ENCODE measurements at regions not wholly inside any gene's neighbourhood (a gene's known extent, or its start where the extent isn't known, plus 50 kb on each side); places are given as distances from the start of the nearest gene placed in this dataset.

DNA sequence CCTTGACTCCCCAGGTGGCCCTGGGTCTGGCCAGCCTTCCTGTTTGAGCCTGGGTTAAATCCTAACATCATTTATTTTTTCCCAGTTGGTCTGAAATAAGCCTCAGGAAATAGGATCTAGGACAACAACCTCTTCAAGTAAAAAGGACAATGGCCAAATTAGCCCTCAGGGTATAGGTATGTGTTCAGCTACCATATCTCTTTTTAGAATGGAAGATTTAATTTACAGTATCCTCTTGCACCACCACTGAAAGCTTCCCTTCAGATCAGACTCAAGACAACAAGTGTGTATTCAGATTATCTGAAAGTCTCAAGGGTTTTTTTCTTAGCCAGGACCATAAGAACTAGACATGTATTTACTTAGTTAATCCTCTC lies 61.6 kb upstream of the CXCR4 start:
- DNase-seq (ENCODE audit: extremely low read depth in 1 of 4, low spot score in 3 of 4) = no peak
- Histone ChIP-seq H3K79me2 (ENCODE audit: control insufficient read depth, insufficient read depth, low read length) (no peaks in the 10 kb centered on the region), H3K4me3 (no peak overlapping the region), H3K9ac (ENCODE audit: insufficient read depth in 1 of 2, low read depth in 2 of 2, low read length in 2 of 2) (no peak overlapping the region), H2AFZ (ENCODE audit: low read depth, low read length) (no peak overlapping the region), H3K4me1 (replicated peaks in 1 of 2; ENCODE audit: control insufficient read depth in 2 of 2, insufficient read depth in 2 of 2, low read length in 2 of 2) (no peaks in the 10 kb centered on the region), H3K9me3 (replicated peaks; ENCODE audit: control insufficient read depth, insufficient read depth, low read depth, low read length) (no peaks in the 10 kb centered on the region), H3K27me3 (ENCODE audit: control insufficient read depth in 2 of 2, insufficient read depth in 2 of 2, low read length in 2 of 2) (no peaks in the 10 kb centered on the region), H4K20me1 (replicated peaks; ENCODE audit: control insufficient read depth, insufficient read depth, low read length) (no peaks in the 10 kb centered on the region), H3K27ac (ENCODE audit: extremely low read depth, low read depth, low read length) (no peak overlapping the region), H3K4me2 (ENCODE audit: insufficient read depth, low read length) (no peak overlapping the region), H3K36me3 (ENCODE audit: control insufficient read depth, insufficient read depth, low read length) (no peaks in the 10 kb centered on the region), H3K9me1 (ENCODE audit: control insufficient read depth, insufficient read depth, low read length) (no peaks in the 10 kb centered on the region)
- no TSS peak for BruUV-seq (replicated peaks)
- ATAC-seq = no peak
- CTCF ChIA-PET (ENCODE audit: low intra/inter-chr PET ratio) = no interaction called here
- POLR2A ChIA-PET = no interaction called here
- TF ChIP-seq TARDBP (IDR thresholded peaks at IDR 0.05) (no peak), FOXK2 (conservative IDR thresholded peaks at IDR 0.05 in 1 of 2, IDR thresholded peaks at IDR 0.05 in 1 of 2; ENCODE audit: low read depth in 2 of 2) (no peak), RBM17 (IDR thresholded peaks at IDR 0.05; ENCODE audit: borderline replicate concordance, low read depth, low read length) (no peak), ETS2 (tag; IDR thresholded peaks at IDR 0.05; ENCODE audit: borderline replicate concordance, poor library complexity, severe bottlenecking) (no peak), JUND (IDR thresholded peaks at IDR 0.05; ENCODE audit: borderline replicate concordance, low read depth, low read length) (no peak), JUND (tag; IDR thresholded peaks at IDR 0.05; ENCODE audit: borderline replicate concordance, low read depth, low read length) (no peak), ZNF431 (CRISPR knock-in tag; IDR thresholded peaks at IDR 0.05) (no peak)
- TF ChIP-seq, protein P1, sequence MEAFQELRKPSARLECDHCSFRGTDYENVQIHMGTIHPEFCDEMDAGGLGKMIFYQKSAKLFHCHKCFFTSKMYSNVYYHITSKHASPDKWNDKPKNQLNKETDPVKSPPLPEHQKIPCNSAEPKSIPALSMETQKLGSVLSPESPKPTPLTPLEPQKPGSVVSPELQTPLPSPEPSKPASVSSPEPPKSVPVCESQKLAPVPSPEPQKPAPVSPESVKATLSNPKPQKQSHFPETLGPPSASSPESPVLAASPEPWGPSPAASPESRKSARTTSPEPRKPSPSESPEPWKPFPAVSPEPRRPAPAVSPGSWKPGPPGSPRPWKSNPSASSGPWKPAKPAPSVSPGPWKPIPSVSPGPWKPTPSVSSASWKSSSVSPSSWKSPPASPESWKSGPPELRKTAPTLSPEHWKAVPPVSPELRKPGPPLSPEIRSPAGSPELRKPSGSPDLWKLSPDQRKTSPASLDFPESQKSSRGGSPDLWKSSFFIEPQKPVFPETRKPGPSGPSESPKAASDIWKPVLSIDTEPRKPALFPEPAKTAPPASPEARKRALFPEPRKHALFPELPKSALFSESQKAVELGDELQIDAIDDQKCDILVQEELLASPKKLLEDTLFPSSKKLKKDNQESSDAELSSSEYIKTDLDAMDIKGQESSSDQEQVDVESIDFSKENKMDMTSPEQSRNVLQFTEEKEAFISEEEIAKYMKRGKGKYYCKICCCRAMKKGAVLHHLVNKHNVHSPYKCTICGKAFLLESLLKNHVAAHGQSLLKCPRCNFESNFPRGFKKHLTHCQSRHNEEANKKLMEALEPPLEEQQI (IDR thresholded peaks at IDR 0.05) = no peak
- TF ChIP-seq, protein P2, sequence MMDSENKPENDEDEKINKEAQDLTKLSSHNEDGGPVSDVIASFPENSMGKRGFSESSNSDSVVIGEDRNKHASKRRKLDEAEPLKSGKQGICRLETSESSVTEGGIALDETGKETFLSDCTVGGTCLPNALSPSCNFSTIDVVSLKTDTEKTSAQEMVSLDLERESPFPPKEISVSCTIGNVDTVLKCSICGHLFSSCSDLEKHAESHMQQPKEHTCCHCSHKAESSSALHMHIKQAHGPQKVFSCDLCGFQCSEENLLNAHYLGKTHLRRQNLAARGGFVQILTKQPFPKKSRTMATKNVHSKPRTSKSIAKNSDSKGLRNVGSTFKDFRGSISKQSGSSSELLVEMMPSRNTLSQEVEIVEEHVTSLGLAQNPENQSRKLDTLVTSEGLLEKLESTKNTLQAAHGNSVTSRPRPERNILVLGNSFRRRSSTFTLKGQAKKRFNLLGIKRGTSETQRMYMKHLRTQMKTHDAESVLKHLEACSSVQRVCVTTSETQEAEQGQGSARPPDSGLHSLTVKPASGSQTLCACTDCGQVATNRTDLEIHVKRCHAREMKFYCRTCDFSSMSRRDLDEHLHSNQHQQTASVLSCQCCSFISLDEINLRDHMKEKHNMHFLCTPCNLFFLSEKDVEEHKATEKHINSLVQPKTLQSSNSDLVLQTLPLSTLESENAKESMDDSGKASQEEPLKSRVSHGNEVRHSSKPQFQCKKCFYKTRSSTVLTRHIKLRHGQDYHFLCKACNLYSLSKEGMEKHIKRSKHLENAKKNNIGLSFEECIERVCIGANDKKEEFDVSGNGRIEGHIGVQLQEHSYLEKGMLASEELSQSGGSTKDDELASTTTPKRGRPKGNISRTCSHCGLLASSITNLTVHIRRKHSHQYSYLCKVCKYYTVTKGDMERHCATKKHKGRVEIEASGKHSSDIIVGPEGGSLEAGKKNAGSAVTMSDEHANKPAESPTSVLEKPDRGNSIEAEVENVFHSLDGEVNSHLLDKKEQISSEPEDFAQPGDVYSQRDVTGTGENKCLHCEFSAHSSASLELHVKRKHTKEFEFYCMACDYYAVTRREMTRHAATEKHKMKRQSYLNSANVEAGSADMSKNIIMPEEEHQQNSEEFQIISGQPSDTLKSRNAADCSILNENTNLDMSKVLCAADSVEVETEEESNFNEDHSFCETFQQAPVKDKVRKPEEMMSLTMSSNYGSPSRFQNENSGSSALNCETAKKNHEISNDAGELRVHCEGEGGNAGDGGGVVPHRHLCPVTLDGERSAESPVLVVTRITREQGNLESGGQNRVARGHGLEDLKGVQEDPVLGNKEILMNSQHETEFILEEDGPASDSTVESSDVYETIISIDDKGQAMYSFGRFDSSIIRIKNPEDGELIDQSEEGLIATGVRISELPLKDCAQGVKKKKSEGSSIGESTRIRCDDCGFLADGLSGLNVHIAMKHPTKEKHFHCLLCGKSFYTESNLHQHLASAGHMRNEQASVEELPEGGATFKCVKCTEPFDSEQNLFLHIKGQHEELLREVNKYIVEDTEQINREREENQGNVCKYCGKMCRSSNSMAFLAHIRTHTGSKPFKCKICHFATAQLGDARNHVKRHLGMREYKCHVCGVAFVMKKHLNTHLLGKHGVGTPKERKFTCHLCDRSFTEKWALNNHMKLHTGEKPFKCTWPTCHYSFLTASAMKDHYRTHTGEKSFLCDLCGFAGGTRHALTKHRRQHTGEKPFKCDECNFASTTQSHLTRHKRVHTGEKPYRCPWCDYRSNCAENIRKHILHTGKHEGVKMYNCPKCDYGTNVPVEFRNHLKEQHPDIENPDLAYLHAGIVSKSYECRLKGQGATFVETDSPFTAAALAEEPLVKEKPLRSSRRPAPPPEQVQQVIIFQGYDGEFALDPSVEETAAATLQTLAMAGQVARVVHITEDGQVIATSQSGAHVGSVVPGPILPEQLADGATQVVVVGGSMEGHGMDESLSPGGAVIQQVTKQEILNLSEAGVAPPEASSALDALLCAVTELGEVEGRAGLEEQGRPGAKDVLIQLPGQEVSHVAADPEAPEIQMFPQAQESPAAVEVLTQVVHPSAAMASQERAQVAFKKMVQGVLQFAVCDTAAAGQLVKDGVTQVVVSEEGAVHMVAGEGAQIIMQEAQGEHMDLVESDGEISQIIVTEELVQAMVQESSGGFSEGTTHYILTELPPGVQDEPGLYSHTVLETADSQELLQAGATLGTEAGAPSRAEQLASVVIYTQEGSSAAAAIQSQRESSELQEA (IDR thresholded peaks at IDR 0.05; ENCODE audit: low read depth) = no peak
- FAIRE-seq = no peak
- in situ Hi-C loops (cut with MboI) = no loop called here
- intact Hi-C loops (cut with micrococcal nuclease) = no loop called here
